H1 (cell line): ENCODE measurements at regions not wholly inside any gene's neighbourhood (a gene's known extent, or its start where the extent isn't known, plus 50 kb on each side); places are given as distances from the start of the nearest gene placed in this dataset.

Experiments used
- RAD21 ChIP-seq, 2 experiments: IDR thresholded peaks in 1 of 2; conservative IDR thresholded peaks in 1 of 2; 2 replicates each; pipeline ENCODE4 v1.6.1; 2011; ENCODE audit warnings: low read depth in 2 of 2, low read length in 2 of 2, improper control_type of control experiment in 1 of 2, inconsistent platforms in 1 of 2, mild to moderate bottlenecking in 1 of 2, moderate library complexity in 1 of 2
- RXRA ChIP-seq: IDR thresholded peaks from 2 replicates; pipeline ENCODE4 v1.6.1; 2011; ENCODE audit warnings: low read depth, mild to moderate bottlenecking, low read length, moderate library complexity; ENCODE audit not compliant: insufficient read depth
- SAP30 ChIP-seq: fragments of 300-600 bp; sonication (generic); IDR thresholded peaks from 2 replicates; pipeline ENCODE4 v1.7.1; 2012; ENCODE audit warnings: low read length, moderate library complexity, mild to moderate bottlenecking, inconsistent platforms; ENCODE audit not compliant: insufficient read depth, insufficient replicate concordance
- SP4 ChIP-seq: IDR thresholded peaks from 2 replicates; pipeline ENCODE4 v1.6.1; 2012; ENCODE audit warnings: low read length, inconsistent platforms
- TF ChIP-seq, protein P1 (sequence below): fragments of 300-600 bp; sonication (generic); IDR thresholded peaks from 2 replicates; pipeline ENCODE4 v1.7.1; 2012; ENCODE audit warnings: low read length, moderate library complexity, mild to moderate bottlenecking, inconsistent platforms; ENCODE audit not compliant: insufficient replicate concordance

DNA sequence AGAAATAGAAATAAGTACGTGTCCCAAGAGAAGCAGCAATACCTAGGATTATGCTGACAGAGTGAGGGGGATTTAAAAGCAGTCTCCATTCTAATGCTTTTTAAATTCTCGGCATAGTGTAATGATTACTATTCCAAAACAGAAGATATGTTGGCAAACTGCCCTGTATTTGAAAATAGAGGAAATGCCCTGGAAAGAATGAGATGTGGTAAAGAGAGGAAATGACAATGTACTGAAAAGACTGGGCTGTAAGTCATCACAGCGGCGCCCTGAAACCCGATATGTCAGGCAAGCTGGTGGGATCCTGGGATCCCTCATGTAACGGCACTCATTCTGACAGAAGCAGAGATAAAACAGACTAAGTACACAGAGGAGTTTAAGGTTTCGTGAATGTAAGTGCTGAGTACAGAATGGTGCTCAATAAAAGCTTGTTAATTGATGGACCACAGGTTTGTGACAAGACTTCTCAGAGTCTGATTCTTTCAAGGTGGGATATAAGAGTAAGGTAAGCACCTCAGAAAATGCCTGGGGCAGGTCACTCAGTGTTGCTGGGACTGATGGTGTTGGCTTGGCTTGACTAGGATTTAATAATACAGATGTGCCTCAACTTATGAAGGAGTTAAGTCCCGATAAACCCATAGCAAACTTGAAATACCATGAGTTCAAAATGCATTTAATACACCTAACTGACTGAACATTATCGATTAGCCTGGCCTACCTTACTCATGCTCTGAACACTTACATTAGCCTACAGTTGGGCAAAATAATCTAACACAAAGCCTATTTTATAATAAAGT is 91.4 kb downstream of the NFKBIZ start (continued):
- TF ChIP-seq SAP30 (no peak), SP4 (no peak), RAD21 (IDR thresholded peaks at IDR 0.05 in 1 of 2, conservative IDR thresholded peaks at IDR 0.05 in 1 of 2; ENCODE audit: low read depth in 2 of 2, low read length in 2 of 2) (no peak), RXRA (no peak)
- TF ChIP-seq, protein P1, sequence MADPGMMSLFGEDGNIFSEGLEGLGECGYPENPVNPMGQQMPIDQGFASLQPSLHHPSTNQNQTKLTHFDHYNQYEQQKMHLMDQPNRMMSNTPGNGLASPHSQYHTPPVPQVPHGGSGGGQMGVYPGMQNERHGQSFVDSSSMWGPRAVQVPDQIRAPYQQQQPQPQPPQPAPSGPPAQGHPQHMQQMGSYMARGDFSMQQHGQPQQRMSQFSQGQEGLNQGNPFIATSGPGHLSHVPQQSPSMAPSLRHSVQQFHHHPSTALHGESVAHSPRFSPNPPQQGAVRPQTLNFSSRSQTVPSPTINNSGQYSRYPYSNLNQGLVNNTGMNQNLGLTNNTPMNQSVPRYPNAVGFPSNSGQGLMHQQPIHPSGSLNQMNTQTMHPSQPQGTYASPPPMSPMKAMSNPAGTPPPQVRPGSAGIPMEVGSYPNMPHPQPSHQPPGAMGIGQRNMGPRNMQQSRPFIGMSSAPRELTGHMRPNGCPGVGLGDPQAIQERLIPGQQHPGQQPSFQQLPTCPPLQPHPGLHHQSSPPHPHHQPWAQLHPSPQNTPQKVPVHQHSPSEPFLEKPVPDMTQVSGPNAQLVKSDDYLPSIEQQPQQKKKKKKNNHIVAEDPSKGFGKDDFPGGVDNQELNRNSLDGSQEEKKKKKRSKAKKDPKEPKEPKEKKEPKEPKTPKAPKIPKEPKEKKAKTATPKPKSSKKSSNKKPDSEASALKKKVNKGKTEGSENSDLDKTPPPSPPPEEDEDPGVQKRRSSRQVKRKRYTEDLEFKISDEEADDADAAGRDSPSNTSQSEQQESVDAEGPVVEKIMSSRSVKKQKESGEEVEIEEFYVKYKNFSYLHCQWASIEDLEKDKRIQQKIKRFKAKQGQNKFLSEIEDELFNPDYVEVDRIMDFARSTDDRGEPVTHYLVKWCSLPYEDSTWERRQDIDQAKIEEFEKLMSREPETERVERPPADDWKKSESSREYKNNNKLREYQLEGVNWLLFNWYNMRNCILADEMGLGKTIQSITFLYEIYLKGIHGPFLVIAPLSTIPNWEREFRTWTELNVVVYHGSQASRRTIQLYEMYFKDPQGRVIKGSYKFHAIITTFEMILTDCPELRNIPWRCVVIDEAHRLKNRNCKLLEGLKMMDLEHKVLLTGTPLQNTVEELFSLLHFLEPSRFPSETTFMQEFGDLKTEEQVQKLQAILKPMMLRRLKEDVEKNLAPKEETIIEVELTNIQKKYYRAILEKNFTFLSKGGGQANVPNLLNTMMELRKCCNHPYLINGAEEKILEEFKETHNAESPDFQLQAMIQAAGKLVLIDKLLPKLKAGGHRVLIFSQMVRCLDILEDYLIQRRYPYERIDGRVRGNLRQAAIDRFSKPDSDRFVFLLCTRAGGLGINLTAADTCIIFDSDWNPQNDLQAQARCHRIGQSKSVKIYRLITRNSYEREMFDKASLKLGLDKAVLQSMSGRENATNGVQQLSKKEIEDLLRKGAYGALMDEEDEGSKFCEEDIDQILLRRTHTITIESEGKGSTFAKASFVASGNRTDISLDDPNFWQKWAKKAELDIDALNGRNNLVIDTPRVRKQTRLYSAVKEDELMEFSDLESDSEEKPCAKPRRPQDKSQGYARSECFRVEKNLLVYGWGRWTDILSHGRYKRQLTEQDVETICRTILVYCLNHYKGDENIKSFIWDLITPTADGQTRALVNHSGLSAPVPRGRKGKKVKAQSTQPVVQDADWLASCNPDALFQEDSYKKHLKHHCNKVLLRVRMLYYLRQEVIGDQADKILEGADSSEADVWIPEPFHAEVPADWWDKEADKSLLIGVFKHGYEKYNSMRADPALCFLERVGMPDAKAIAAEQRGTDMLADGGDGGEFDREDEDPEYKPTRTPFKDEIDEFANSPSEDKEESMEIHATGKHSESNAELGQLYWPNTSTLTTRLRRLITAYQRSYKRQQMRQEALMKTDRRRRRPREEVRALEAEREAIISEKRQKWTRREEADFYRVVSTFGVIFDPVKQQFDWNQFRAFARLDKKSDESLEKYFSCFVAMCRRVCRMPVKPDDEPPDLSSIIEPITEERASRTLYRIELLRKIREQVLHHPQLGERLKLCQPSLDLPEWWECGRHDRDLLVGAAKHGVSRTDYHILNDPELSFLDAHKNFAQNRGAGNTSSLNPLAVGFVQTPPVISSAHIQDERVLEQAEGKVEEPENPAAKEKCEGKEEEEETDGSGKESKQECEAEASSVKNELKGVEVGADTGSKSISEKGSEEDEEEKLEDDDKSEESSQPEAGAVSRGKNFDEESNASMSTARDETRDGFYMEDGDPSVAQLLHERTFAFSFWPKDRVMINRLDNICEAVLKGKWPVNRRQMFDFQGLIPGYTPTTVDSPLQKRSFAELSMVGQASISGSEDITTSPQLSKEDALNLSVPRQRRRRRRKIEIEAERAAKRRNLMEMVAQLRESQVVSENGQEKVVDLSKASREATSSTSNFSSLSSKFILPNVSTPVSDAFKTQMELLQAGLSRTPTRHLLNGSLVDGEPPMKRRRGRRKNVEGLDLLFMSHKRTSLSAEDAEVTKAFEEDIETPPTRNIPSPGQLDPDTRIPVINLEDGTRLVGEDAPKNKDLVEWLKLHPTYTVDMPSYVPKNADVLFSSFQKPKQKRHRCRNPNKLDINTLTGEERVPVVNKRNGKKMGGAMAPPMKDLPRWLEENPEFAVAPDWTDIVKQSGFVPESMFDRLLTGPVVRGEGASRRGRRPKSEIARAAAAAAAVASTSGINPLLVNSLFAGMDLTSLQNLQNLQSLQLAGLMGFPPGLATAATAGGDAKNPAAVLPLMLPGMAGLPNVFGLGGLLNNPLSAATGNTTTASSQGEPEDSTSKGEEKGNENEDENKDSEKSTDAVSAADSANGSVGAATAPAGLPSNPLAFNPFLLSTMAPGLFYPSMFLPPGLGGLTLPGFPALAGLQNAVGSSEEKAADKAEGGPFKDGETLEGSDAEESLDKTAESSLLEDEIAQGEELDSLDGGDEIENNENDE: no peak
- TF ChIP-seq, all 59 proteins: peak for 0
